T-cell (primary cell): ENCODE measurements at regions not wholly inside any gene's neighbourhood (a gene's known extent, or its start where the extent isn't known, plus 50 kb on each side); places are given as distances from the start of the nearest gene placed in this dataset.

Experiments used
- ATAC-seq, 4 experiments: fragments of 200-7000 bp in 3 of 4; fragments of 150-1000 bp in 1 of 4; cut with Tn5 transposase; replicated peaks in 1 of 4; 1 replicate in 3 of 4; 2 replicates in 1 of 4; pipeline ENCODE4 v1.10.0; 2021; ENCODE audit warnings: moderate library complexity in 3 of 4, mild to moderate bottlenecking in 2 of 4, moderate number of reproducible peaks in 1 of 4
- CTCF ChIA-PET, 2 donors: fragments of 300-600 bp; sonication (Branson Sonifier 250); formaldehyde crosslinking; loops; one replicate each; lab custom pipeline; 2022; ENCODE audit warnings: antibody characterized with exemption in 2 of 2; lab: Charles Lee
- POLR2A ChIA-PET, 2 donors: fragments of 300-600 bp; sonication (Branson Sonifier 250); formaldehyde crosslinking; loops; one replicate each; lab custom pipeline; 2022; ENCODE audit warnings: antibody characterized with exemption in 2 of 2; lab: Charles Lee
- DNase-seq, 35 experiments: peaks; one replicate each; pipeline versions ENCODE4 v3.0.0 to v3.0.0-alpha.2; 2013 to 2023
- H3K27ac ChIP-seq: one replicate; pipeline ENCODE4 v1.5.1; 2013; ENCODE audit warnings: low read length
- H3K27me3 ChIP-seq, 2 experiments: replicated peaks in 1 of 2; 1 replicate in 1 of 2; 2 replicates in 1 of 2; pipeline versions ENCODE4 v1.6.1 to v1.7.0; 2013; ENCODE audit warnings: low read length in 1 of 2, mixed read lengths in 1 of 2; ENCODE audit not compliant: control insufficient read depth in 2 of 2, insufficient read depth in 2 of 2; ENCODE audit errors: extremely low read depth in 1 of 2
- H3K36me3 ChIP-seq, 2 donors: 1 replicate in 1 of 2; 2 replicates in 1 of 2; pipeline versions ENCODE4 v1.6.1 to v1.7.0; 2013; ENCODE audit warnings: low read length in 1 of 2; ENCODE audit not compliant: control insufficient read depth in 2 of 2, insufficient read depth in 1 of 2; ENCODE audit errors: extremely low read depth in 1 of 2
- H3K4me1 ChIP-seq, 2 experiments: 1 replicate in 1 of 2; 2 replicates in 1 of 2; pipeline versions ENCODE4 v1.6.1 to v1.7.0; 2013; ENCODE audit warnings: low read length in 2 of 2, mixed read lengths in 1 of 2; ENCODE audit not compliant: insufficient read depth in 2 of 2, control insufficient read depth in 1 of 2; ENCODE audit errors: extremely low read depth in 1 of 2
- H3K4me3 ChIP-seq, 2 donors: 1 replicate in 1 of 2; 2 replicates in 1 of 2; pipeline versions ENCODE4 v1.5.1 to v1.7.0; 2013; ENCODE audit warnings: mild to moderate bottlenecking in 2 of 2, low read length in 1 of 2, moderate library complexity in 1 of 2; ENCODE audit not compliant: control insufficient read depth in 1 of 2; ENCODE audit errors: extremely low read depth in 1 of 2
- H3K9me3 ChIP-seq: 2 replicates; pipeline ENCODE4 v1.7.0; 2013
- H3K27ac Mint-ChIP-seq, 2 donors: one replicate each; pipeline ENCODE4 v1.8.0; 2020 to 2021; ENCODE audit warnings: mild to moderate bottlenecking in 2 of 2, mixed read lengths in 2 of 2
- H3K27me3 Mint-ChIP-seq, 2 donors: one replicate each; pipeline ENCODE4 v1.8.0; 2021 to 2022; ENCODE audit warnings: mixed read lengths in 2 of 2
- H3K36me3 Mint-ChIP-seq: one replicate; pipeline ENCODE4 v1.8.0; 2021; ENCODE audit warnings: mixed read lengths
- H3K4me1 Mint-ChIP-seq, 3 donors: one replicate each; pipeline ENCODE4 v1.8.0; 2020 to 2022; ENCODE audit warnings: mixed read lengths in 3 of 3, mild to moderate bottlenecking in 1 of 3
- H3K4me3 Mint-ChIP-seq, 3 donors: one replicate each; pipeline ENCODE4 v1.8.0; 2020 to 2022; ENCODE audit warnings: mild to moderate bottlenecking in 3 of 3, mixed read lengths in 3 of 3, moderate library complexity in 3 of 3
- H3K9me3 Mint-ChIP-seq, 3 donors: one replicate each; pipeline ENCODE4 v1.8.0; 2020 to 2022; ENCODE audit warnings: mixed read lengths in 3 of 3
- WGBS: methylation state at CpG from one replicate; pipeline ENCODE4 v1.1.5; 2013; ENCODE audit warnings: missing lambda C conversion rate; ENCODE audit not compliant: insufficient coverage; 5-methylcytosine and 5-hydroxymethylcytosine counted together

DNA sequence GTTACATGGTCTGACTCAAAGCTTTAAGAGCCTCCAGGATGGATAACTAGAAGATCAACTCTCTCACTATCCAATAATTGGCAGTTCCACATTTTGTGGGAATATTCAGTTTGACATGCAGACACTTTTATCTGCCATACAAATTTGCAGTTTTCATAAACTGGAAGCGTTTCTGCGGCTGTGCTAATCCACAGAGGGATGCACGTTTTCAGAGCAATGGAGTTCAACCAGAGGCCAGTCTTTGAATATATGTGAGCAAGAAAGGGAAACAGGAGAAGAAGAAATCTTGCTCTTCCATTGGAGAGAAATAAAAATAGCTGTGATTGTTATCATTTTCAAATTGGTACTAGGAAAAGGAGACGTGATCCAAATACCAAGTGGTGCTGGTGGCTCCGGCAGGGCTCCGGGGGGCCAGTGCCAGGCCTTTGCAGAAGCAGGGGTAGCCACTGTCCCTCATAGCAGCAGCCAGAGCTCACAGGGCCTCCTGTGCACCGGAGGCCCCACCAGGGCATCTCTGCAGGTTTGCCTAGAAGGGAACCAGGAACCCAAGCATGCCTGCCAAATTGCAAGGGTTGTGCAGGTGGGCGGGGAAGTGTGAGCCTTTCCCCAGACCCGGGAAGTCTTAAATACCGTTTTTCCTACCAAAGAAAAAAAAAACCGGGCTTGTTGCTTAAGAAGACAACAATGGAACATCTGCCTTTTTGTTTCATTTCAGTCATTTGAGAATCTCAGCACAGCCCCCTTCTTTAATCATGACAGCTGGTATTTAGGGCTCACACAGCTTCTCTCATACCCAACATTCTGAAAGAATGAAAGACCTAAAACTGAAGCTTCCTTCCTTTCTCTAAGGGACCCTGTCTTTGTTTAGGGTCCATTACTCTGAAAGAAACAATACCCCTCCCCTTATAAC is 791.1 kb upstream of the SOX11 start:
- Histone ChIP-seq H3K36me3 (no peaks in the 10 kb centered on the region), H3K27ac (no peak overlapping the region), H3K9me3 (no peaks in the 10 kb centered on the region), H3K27me3 (no peaks in the 10 kb centered on the region), H3K4me1 (no peaks in the 10 kb centered on the region), H3K4me3 (no peak overlapping the region)
- no peaks in the 10 kb centered on the region for H3K4me1 Mint-ChIP-seq
- H3K4me3 Mint-ChIP-seq, result no peak overlapping the region
- DNase-seq (no peak), ATAC-seq (no peak)
- ChIA-PET POLR2A (no interaction called here), CTCF (no interaction called here)
- H3K9me3 Mint-ChIP-seq, result peaks cover 7 to 27% (median 7%) of the 10 kb centered on the region in 3 donors
- no peak overlapping the region for H3K27ac Mint-ChIP-seq
- no peaks in the 10 kb centered on the region for H3K36me3 Mint-ChIP-seq
- 75% methylated on average over 11 of the region's 11 CpGs for WGBS
- H3K27me3 Mint-ChIP-seq, result no peaks in the 10 kb centered on the region

DNA sequence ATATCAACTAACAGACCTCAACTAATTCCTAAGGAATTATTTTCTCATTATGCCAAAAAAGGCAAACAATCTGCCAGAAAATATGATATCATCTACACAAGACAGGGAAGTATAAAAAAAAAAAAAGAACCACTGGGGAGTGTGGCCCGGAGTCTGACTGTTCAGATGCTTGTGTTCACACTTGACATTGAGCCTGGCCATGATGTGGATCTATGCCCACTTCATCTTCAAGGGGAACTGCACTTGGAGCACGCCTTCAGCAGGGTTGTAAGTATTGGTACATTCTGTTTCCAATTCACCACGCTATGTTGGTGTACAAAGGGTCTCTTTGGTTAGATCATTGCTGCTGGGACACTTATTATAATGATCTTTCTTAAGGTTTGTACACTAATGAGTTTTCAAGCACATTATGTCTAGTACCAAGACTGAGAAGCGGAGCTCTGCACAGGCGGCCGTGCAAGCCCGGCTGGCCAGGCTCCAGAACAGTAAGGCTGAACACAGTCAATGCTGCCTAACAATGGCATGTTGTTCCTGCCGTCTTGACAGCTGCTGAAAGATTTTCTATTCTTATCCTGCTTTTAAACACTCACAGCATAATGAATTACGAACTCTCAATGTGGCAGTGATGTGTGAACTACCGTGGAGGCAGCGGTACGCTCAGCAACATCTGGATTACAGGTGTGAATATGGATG is 788.4 kb upstream of the SOX11 start:
- Mint-ChIP-seq H3K27ac (no peak overlapping the region), H3K4me1 (no peaks in the 10 kb centered on the region), H3K27me3 (no peaks in the 10 kb centered on the region), H3K9me3 (peaks cover 0 to 29% (median 11%) of the 10 kb centered on the region in 3 donors), H3K36me3 (no peaks in the 10 kb centered on the region), H3K4me3 (no peak overlapping the region)
- ChIA-PET POLR2A (no interaction called here), CTCF (no interaction called here)
- no peak overlapping the region for H3K27ac ChIP-seq
- H3K27me3 ChIP-seq, result no peaks in the 10 kb centered on the region
- DNase-seq (no peak), ATAC-seq (no peak)
- 80% methylated on average over 1 of the region's 12 CpGs for WGBS
- H3K9me3 ChIP-seq, result no peaks in the 10 kb centered on the region
- no peaks in the 10 kb centered on the region for H3K4me1 ChIP-seq
- H3K4me3 ChIP-seq, result no peak overlapping the region
- no peaks in the 10 kb centered on the region for H3K36me3 ChIP-seq

DNA sequence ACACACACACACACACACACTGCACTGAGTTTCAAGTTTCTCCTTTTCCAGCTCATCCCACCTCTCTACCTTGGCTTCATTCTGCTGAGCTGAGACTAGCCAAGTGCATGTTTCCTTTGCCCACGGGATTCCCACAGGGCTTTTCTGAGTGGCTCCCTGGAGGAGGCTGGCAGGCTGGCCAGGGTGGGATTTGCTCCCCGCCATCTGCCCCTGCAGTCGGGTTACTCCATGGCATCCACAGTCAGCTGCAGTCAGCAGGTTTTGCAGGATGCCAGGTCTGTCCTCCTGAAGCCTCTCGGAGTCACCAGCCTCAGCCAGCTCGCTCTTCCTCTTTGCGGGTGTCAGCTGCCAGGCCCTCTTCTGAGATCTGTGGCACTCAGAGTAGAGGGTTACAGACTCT is 783.7 kb upstream of the SOX11 start:
- Histone ChIP-seq H3K4me3 (no peak overlapping the region), H3K9me3 (no peaks in the 10 kb centered on the region), H3K27me3 (no peaks in the 10 kb centered on the region), H3K27ac (no peak overlapping the region), H3K4me1 (no peaks in the 10 kb centered on the region), H3K36me3 (no peaks in the 10 kb centered on the region)
- no peaks in the 10 kb centered on the region for H3K4me1 Mint-ChIP-seq
- no peaks in the 10 kb centered on the region for H3K36me3 Mint-ChIP-seq
- H3K9me3 Mint-ChIP-seq, result peaks cover 4 to 22% (median 13%) of the 10 kb centered on the region in 3 donors
- H3K27me3 Mint-ChIP-seq, result no peaks in the 10 kb centered on the region
- ATAC-seq (no peak), DNase-seq (no peak)
- CTCF ChIA-PET, result no interaction called here
- H3K27ac Mint-ChIP-seq, result no peak overlapping the region
- H3K4me3 Mint-ChIP-seq, result no peak overlapping the region
- POLR2A ChIA-PET, result no interaction called here
- WGBS, result 71% methylated on average over 5 of the region's 6 CpGs

DNA sequence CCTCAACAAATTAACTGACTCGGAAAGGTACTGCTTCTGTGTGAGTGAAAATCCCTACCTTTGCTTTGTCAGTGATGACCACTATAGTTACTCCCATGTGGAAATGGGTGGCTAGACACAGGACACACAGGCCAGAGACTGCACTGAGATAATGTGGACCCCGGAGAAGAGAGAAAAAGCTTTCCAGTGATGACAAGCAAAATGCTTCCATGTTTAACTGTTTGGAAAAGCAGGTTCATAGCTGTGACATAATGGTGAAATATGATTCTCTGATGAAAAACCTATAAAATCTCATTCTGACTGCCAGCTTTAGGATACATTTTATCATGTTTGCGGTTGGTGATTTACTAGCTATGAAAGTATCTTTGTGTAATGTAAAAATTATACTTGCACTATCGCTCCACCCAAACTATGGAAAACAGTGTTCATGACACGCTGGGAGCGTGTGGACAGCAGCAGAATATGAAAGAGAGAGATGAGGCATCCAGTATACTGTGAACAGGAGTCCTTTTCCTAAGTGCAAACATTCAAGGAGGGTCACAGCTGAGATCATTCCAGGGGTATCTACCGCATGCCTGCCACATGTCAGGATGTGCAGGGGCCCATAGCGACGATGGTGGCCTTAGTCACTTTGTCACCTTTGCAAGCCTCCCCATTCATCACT is 782.7 kb upstream of the SOX11 start:
- no peak for ATAC-seq
- no peak overlapping the region for H3K4me3 ChIP-seq
- WGBS, result 52% methylated on average over 3 of the region's 9 CpGs
- H3K9me3 Mint-ChIP-seq, result peaks cover 4 to 19% (median 18%) of the 10 kb centered on the region in 3 donors
- no peaks in the 10 kb centered on the region for H3K36me3 ChIP-seq
- H3K27me3 ChIP-seq, result no peaks in the 10 kb centered on the region
- no peaks in the 10 kb centered on the region for H3K4me1 ChIP-seq
- no peaks in the 10 kb centered on the region for H3K9me3 ChIP-seq
- no peak overlapping the region for H3K27ac ChIP-seq
- ChIA-PET CTCF (no interaction called here), POLR2A (no interaction called here)
- H3K36me3 Mint-ChIP-seq, result no peaks in the 10 kb centered on the region
- no peaks in the 10 kb centered on the region for H3K4me1 Mint-ChIP-seq
- H3K4me3 Mint-ChIP-seq, result no peak overlapping the region
- no peak overlapping the region for H3K27ac Mint-ChIP-seq
- no peaks in the 10 kb centered on the region for H3K27me3 Mint-ChIP-seq
- no peak for DNase-seq

DNA sequence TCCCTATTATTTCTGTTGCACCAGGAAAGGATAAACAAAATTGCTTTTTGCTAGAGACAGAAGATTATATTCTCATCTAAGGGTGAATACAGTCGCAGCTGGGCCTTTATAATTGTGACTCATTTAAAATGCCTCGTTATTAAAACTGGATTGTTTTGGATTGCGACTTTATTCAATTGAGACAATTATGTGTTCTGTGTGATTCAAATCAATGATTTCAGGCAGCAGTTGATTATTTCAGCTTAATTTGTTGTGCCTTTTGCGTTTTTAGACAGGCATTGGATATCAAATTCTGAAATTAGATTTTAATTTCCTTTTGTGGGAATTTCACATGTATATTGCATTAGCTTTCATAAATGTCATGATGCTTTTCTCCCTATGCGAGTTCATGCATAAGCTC is 778.1 kb upstream of the SOX11 start:
- Mint-ChIP-seq H3K4me1 (no peaks in the 10 kb centered on the region), H3K36me3 (no peaks in the 10 kb centered on the region), H3K4me3 (no peak overlapping the region), H3K27ac (no peak overlapping the region), H3K9me3 (peaks cover 14 to 18% (median 16%) of the 10 kb centered on the region in 3 donors), H3K27me3 (no peaks in the 10 kb centered on the region)
- no peak overlapping the region for H3K4me3 ChIP-seq
- POLR2A ChIA-PET, result no interaction called here
- ATAC-seq (no peak), DNase-seq (no peak)
- no peaks in the 10 kb centered on the region for H3K27me3 ChIP-seq
- no peak overlapping the region for H3K27ac ChIP-seq
- H3K4me1 ChIP-seq, result no peaks in the 10 kb centered on the region
- WGBS, result 96% methylated on average over 4 of the region's 5 CpGs
- CTCF ChIA-PET, result no interaction called here
- H3K36me3 ChIP-seq, result no peaks in the 10 kb centered on the region
- H3K9me3 ChIP-seq, result no peaks in the 10 kb centered on the region

DNA sequence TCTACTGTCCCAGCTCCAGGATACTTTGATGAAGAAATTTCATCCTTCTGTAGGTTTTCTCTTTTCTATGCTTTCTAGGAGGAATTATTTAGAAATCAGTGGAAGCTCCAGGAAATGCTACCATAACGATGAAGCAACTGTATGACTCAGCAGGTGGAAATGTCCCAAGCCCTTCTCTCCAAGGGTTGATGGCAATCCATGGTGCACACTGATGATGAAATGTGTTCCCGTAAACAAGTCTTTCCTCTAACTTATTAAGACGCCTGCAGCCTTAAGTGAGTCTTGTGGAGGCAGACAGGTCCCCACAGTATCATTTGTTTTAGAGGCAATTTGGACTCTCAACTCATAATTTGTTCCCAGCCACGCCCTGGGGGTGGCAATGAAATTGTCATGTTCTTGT is 777.6 kb upstream of the SOX11 start:
- no peak overlapping the region for H3K27ac Mint-ChIP-seq
- ATAC-seq, result no peak
- no peaks in the 10 kb centered on the region for H3K4me1 Mint-ChIP-seq
- H3K36me3 ChIP-seq, result no peaks in the 10 kb centered on the region
- no peaks in the 10 kb centered on the region for H3K36me3 Mint-ChIP-seq
- no peaks in the 10 kb centered on the region for H3K4me1 ChIP-seq
- no peak overlapping the region for H3K4me3 Mint-ChIP-seq
- H3K27me3 ChIP-seq, result no peaks in the 10 kb centered on the region
- DNase-seq, result no peak
- H3K9me3 Mint-ChIP-seq, result peaks cover 10 to 18% (median 15%) of the 10 kb centered on the region in 3 donors
- no peak overlapping the region for H3K4me3 ChIP-seq
- CTCF ChIA-PET, result no interaction called here
- no peak overlapping the region for H3K27ac ChIP-seq
- POLR2A ChIA-PET, result no interaction called here
- WGBS, result no CpG with 5 or more reads among the region's 4 CpGs
- no peaks in the 10 kb centered on the region for H3K27me3 Mint-ChIP-seq
- H3K9me3 ChIP-seq, result no peaks in the 10 kb centered on the region
